Brain microvascular endothelial cell (primary cell): ENCODE measurements at regions not wholly inside any gene's neighbourhood (a gene's known extent, or its start where the extent isn't known, plus 50 kb on each side); places are given as distances from the start of the nearest gene placed in this dataset.

Experiments used
- DNase-seq: peaks from one replicate; pipeline ENCODE4 v3.0.0-alpha.2; 2020
- H3K27ac ChIP-seq: fragments of 250-450 bp; sonication (Bioruptor Pico); 2 replicates; pipeline ENCODE4 v1.5.1; 2020; ENCODE audit warnings: mild to moderate bottlenecking, moderate library complexity
- H3K27me3 ChIP-seq: fragments of 250-450 bp; sonication (Bioruptor Pico); replicated peaks from 2 replicates; pipeline ENCODE4 v1.5.1; 2020; ENCODE audit warnings: mild to moderate bottlenecking
- H3K36me3 ChIP-seq: fragments of 250-450 bp; sonication (Bioruptor Pico); replicated peaks from 2 replicates; pipeline ENCODE4 v1.5.1; 2020; ENCODE audit warnings: mild to moderate bottlenecking
- H3K4me3 ChIP-seq: 2 replicates; pipeline ENCODE4 v1.5.1; 2011; ENCODE audit warnings: low read depth, mild to moderate bottlenecking, control low read depth, low read length, moderate library complexity
- in situ Hi-C: cut with HindIII; loops from 2 replicates; pipeline ENCODE4 v1.10.0; 2017; ENCODE audit warnings: low sequenced_read_pairs, low pct_ligation_motif_present
- TF ChIP-seq, protein P1 (sequence below): IDR thresholded peaks from 2 replicates; pipeline ENCODE4 v1.5.1; 2011; ENCODE audit warnings: low read depth, mild to moderate bottlenecking, moderate library complexity, low read length, control low read depth, inconsistent platforms; ENCODE audit errors: missing control alignments

DNA sequence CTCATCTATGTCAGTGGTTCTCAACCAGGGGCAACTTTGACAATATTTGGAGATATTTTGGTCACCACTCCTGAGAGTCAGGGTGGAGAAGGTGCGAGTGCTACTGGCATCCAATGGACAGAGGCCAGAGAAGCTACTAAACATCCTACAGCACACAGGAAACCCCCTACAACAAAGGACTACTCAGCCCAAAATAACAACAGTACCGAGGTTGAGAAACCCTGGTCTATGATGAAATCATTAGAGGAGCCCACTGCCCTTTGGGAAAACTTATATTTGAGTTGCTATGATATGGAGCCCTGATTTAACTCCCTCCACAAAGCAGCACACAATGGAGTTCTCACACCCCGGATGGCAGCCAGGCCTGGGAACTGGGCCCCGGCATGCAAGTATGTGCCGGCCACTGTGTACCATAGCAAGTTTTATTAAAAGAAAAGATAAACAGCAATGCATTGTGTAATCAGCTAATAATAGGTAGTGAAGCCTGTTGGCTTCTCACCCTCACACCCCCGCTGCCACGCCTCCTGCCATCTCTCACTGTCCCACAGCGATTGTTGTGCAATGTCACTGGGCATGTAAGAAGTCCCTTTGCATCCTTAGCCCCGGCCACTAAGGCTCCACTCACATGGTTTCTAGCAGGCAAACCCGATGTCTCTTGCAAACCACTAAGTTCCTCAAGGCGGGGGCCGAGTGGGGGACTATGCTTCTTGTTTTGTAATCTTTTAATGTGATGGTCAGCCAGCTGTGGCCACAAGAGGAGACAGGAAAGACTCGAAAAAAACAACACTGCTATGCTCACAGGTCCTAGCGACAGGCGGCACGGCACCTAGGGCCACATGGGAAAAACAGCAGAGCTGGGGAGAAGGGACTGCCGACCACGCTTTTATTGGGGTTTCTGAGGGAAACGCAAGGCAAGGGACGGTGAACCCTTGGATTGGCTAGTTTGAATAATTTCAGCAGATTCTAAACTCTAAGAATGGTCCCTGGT, 110.0 kb downstream of the AQP9 start:
- Histone ChIP-seq H3K27me3 (no peaks in the 10 kb centered on the region), H3K4me3 (no peak overlapping the region), H3K27ac (no peak overlapping the region), H3K36me3 (no peaks in the 10 kb centered on the region)
- in situ Hi-C loops: no loop called here
- TF ChIP-seq, protein P1, sequence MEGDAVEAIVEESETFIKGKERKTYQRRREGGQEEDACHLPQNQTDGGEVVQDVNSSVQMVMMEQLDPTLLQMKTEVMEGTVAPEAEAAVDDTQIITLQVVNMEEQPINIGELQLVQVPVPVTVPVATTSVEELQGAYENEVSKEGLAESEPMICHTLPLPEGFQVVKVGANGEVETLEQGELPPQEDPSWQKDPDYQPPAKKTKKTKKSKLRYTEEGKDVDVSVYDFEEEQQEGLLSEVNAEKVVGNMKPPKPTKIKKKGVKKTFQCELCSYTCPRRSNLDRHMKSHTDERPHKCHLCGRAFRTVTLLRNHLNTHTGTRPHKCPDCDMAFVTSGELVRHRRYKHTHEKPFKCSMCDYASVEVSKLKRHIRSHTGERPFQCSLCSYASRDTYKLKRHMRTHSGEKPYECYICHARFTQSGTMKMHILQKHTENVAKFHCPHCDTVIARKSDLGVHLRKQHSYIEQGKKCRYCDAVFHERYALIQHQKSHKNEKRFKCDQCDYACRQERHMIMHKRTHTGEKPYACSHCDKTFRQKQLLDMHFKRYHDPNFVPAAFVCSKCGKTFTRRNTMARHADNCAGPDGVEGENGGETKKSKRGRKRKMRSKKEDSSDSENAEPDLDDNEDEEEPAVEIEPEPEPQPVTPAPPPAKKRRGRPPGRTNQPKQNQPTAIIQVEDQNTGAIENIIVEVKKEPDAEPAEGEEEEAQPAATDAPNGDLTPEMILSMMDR: no peak
- DNase-seq: no peak

DNA sequence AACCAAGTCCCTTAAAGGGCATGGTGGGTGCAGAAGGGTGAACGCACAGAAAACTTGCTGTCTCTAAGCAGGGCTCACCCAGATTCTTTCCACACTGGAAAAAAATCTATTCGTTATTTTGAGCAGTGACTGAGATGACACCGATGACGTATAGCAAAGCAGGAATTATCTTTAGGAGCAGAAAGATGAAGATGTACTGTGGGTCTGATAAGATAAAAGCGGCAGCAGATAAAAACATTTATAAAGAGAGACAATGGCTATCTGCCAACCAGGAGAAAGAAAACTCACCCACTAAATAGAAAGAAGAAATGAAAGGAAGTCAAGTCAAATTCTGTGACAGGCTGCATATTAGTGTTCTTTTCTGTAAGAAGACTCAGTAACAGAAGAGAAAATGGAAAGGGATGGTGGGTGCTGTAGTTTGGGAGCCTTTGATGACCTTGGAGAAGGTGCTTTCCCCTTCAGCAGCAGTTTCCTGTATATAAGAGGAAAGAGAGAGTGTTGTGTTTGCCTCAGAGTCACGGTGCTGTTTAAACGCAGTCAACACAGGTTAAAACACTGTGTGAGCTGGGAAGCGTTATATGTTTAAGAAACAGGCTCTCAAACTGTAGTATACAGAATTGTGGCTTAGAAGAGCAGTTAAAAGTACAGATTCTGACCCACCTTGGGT, 111.6 kb downstream of the AQP9 start:
- TF ChIP-seq, protein P1: no peak
- no peaks in the 10 kb centered on the region for H3K36me3 ChIP-seq
- DNase-seq: no peak
- in situ Hi-C loops: no loop called here
- H3K27me3 ChIP-seq: no peaks in the 10 kb centered on the region
- no peak overlapping the region for H3K4me3 ChIP-seq
- H3K27ac ChIP-seq: no peak overlapping the region

GRCh38 chr15:58252586-58253323, 114.6 kb downstream of the AQP9 start:
- Histone ChIP-seq H3K27ac (no peak overlapping the region), H3K4me3 (no peak overlapping the region), H3K36me3 (no peaks in the 10 kb centered on the region), H3K27me3 (no peaks in the 10 kb centered on the region)
- TF ChIP-seq, protein P1: no peak
- DNase-seq: no peak
- in situ Hi-C loops: no loop called here

DNA sequence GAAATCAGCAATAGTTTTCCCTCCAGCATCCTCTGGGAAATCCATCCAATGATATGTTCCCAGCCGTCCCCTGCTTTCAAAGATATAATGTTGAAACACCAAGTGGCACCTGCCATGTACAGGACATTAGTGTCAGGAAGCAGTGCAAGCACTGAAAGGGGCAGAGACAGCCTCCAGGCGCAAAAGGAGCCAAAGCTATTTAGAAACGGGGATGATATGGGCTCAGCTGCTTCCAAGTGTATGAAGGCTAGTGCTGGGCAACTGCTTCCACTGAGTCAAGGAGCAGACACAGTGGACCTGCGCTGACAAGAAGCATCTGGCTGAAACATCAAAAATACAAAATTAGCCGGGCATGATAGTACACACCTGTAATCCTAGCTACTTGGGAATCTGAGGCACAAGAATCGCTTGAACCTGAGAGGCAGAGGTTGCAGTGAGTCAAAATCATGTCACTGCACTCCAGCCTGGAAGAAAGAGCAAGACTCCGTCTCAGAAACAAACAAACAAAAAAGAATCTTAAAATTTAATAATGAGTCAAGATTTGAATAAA, 119.7 kb downstream of the AQP9 start:
- Histone ChIP-seq H3K36me3 (no peaks in the 10 kb centered on the region), H3K27me3 (no peaks in the 10 kb centered on the region), H3K27ac (no peak overlapping the region), H3K4me3 (no peak overlapping the region)
- TF ChIP-seq, protein P1: no peak
- in situ Hi-C loops: no loop called here
- no peak for DNase-seq

- DNase-seq: no peak
- in situ Hi-C loops: no loop called here
These were observed 120.5 kb downstream of the AQP9 start for GRCh38 chr15:58258501-58259292.

More at GRCh38 chr15:58258501-58259292, 120.5 kb downstream of the AQP9 start:
- no peak overlapping the region for H3K4me3 ChIP-seq
- H3K27me3 ChIP-seq: no peaks in the 10 kb centered on the region
- no peak overlapping the region for H3K27ac ChIP-seq
- TF ChIP-seq, protein P1: no peak
- H3K36me3 ChIP-seq: no peaks in the 10 kb centered on the region
